DND-41 (cell line): ENCODE measurements at regions not wholly inside any gene's neighbourhood (a gene's known extent, or its start where the extent isn't known, plus 50 kb on each side); places are given as distances from the start of the nearest gene placed in this dataset.

Source experiments
- ATAC-seq: fragments of 200-7000 bp; cut with Tn5 transposase; 3 replicates; pipeline ENCODE4 v1.9.1; 2021; ENCODE audit warnings: low read depth; ENCODE audit not compliant: insufficient read depth
- DNase-seq: peaks from one replicate; pipeline ENCODE4 v3.0.0-alpha.2; 2020
- H2AFZ ChIP-seq: 2 replicates; pipeline ENCODE4 v1.6.0; 2012; ENCODE audit warnings: low read depth, low read length
- H3K27ac ChIP-seq: 2 replicates; pipeline ENCODE4 v1.5.1; 2012; ENCODE audit warnings: low read length, inconsistent platforms
- H3K27me3 ChIP-seq: fragments of 200-600 bp; sonication (generic); 2 replicates; pipeline ENCODE4 v1.6.0; 2012; ENCODE audit warnings: low read length, mild to moderate bottlenecking, inconsistent platforms; ENCODE audit not compliant: insufficient read depth, poor library complexity
- H3K36me3 ChIP-seq: 2 replicates; pipeline ENCODE4 v1.5.1; 2012; ENCODE audit warnings: low read length, inconsistent platforms; ENCODE audit not compliant: insufficient read depth
- H3K4me1 ChIP-seq: 2 replicates; pipeline ENCODE4 v1.5.1; 2012; ENCODE audit warnings: mild to moderate bottlenecking, low read length; ENCODE audit not compliant: insufficient read depth
- H3K4me2 ChIP-seq: 2 replicates; pipeline ENCODE4 v1.6.0; 2012; ENCODE audit warnings: mild to moderate bottlenecking, moderate library complexity, low read length, inconsistent platforms; ENCODE audit not compliant: insufficient read depth
- H3K4me3 ChIP-seq, 2 experiments: fragments of 200-600 bp in 1 of 2; shearing (Covaris generic) in 1 of 2; 2 replicates each; pipeline ENCODE4 v1.5.1; 2012 to 2016; ENCODE audit warnings: inconsistent platforms in 2 of 2, low read length in 2 of 2, mild to moderate bottlenecking in 2 of 2, low read depth in 1 of 2, moderate library complexity in 1 of 2
- H3K79me2 ChIP-seq: 2 replicates; pipeline ENCODE4 v1.6.0; 2012; ENCODE audit warnings: low read length, inconsistent platforms; ENCODE audit not compliant: insufficient read depth
- H3K9ac ChIP-seq: 2 replicates; pipeline ENCODE4 v1.6.0; 2012; ENCODE audit warnings: low read depth, mild to moderate bottlenecking, inconsistent platforms, low read length, moderate library complexity
- H3K9me3 ChIP-seq: 2 replicates; pipeline ENCODE4 v1.5.1; 2012; ENCODE audit warnings: low read length, moderate library complexity, mild to moderate bottlenecking, inconsistent platforms; ENCODE audit not compliant: insufficient read depth, severe bottlenecking
- H4K20me1 ChIP-seq: 2 replicates; pipeline ENCODE4 v1.6.0; 2012; ENCODE audit warnings: low read length; ENCODE audit not compliant: insufficient read depth
- EZH2 ChIP-seq: IDR thresholded peaks from 3 replicates; pipeline ENCODE4 v1.6.1; 2012; ENCODE audit warnings: borderline replicate concordance, low read depth, mild to moderate bottlenecking, moderate library complexity, low read length, inconsistent platforms; ENCODE audit not compliant: severe bottlenecking
- TF ChIP-seq, protein P1 (sequence below): IDR thresholded peaks from 2 replicates; pipeline ENCODE4 v1.5.1; 2012; ENCODE audit warnings: borderline replicate concordance, low read length, moderate library complexity, mild to moderate bottlenecking; ENCODE audit not compliant: poor library complexity, severe bottlenecking; ENCODE audit errors: extremely low read depth

DNA sequence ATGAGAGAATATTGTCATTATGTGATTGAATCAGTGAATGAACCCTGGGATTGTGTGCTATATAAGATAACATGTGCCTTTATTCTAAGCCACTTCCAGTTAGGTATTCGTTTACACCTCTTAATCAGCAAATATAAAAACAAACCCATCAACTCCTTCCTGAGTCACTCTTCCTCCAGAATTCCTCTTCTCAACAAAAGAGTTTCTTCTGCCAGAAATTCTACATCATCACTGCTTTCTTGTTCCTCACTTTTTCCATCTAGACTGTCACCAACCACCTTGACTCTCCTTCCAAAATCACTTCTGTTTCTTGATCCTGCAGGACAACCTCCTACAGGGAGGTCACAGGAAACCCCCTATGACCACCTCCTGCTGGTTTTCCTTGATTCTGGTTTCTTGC is 261.4 kb downstream of the CYP26B1 start:
- DNase-seq (no peak), ATAC-seq (no peak)
- Histone ChIP-seq H3K4me1 (no peaks in the 10 kb centered on the region), H4K20me1 (no peaks in the 10 kb centered on the region; the same call in 1 of the 2 replicates), H3K9me3 (no peaks in the 10 kb centered on the region), H2AFZ (no peak overlapping the region), H3K4me2 (no peak overlapping the region), H3K36me3 (no peaks in the 10 kb centered on the region), H3K79me2 (no peaks in the 10 kb centered on the region), H3K27me3 (no peaks in the 10 kb centered on the region), H3K27ac (no peak overlapping the region), H3K9ac (no peak overlapping the region), H3K4me3 (no peak overlapping the region)
- TF ChIP-seq EZH2: no peak
- TF ChIP-seq, protein P1, sequence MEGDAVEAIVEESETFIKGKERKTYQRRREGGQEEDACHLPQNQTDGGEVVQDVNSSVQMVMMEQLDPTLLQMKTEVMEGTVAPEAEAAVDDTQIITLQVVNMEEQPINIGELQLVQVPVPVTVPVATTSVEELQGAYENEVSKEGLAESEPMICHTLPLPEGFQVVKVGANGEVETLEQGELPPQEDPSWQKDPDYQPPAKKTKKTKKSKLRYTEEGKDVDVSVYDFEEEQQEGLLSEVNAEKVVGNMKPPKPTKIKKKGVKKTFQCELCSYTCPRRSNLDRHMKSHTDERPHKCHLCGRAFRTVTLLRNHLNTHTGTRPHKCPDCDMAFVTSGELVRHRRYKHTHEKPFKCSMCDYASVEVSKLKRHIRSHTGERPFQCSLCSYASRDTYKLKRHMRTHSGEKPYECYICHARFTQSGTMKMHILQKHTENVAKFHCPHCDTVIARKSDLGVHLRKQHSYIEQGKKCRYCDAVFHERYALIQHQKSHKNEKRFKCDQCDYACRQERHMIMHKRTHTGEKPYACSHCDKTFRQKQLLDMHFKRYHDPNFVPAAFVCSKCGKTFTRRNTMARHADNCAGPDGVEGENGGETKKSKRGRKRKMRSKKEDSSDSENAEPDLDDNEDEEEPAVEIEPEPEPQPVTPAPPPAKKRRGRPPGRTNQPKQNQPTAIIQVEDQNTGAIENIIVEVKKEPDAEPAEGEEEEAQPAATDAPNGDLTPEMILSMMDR: no peak

DNA sequence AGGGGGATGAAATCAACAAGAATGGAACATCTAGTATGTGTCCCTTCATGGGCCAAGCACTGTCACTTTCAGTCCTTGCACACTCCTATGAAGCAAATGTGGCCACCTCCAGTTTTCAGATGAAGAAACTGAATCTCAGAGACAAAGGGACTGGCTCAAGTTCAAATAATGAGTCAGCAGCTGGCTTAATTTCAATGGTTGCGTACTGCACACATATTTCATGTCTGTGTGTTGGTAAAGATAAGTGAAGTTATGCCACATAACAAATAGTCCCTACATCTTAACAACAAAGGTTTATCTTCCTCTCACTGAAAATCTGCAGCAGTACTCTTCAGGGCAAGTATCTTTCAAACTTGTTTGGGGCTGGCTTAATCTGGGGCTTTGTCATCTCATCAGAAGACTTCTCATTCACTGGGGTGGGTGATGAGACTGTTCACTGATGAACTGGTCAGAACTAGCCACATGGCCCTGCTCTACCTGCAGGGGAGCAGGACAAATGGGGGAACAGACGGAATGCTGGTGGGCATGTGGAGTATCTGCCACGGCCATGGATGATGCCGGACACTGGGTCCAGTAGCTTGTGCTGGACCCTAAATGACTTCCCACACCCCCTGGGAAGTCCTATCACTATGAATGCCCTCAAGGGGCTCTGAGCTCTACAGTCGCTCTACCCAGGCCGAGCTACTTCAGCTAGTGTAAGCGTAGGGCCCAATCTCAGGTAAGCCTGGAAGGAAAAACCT is 263.2 kb downstream of the CYP26B1 start:
- ATAC-seq: no peak
- TF ChIP-seq EZH2: no peak
- TF ChIP-seq, protein P1: no peak
- H3K27me3 ChIP-seq: no peaks in the 10 kb centered on the region
- no peak overlapping the region for H3K27ac ChIP-seq
- no peaks in the 10 kb centered on the region for H3K79me2 ChIP-seq
- no peaks in the 10 kb centered on the region; the same call in 1 of the 2 replicates for H4K20me1 ChIP-seq
- no peak for DNase-seq
- no peaks in the 10 kb centered on the region for H3K4me1 ChIP-seq
- no peaks in the 10 kb centered on the region for H3K9me3 ChIP-seq
- H2AFZ ChIP-seq: no peak overlapping the region
- no peaks in the 10 kb centered on the region for H3K36me3 ChIP-seq
- no peak overlapping the region for H3K4me3 ChIP-seq
- H3K4me2 ChIP-seq: no peak overlapping the region
- no peak overlapping the region for H3K9ac ChIP-seq

DNA sequence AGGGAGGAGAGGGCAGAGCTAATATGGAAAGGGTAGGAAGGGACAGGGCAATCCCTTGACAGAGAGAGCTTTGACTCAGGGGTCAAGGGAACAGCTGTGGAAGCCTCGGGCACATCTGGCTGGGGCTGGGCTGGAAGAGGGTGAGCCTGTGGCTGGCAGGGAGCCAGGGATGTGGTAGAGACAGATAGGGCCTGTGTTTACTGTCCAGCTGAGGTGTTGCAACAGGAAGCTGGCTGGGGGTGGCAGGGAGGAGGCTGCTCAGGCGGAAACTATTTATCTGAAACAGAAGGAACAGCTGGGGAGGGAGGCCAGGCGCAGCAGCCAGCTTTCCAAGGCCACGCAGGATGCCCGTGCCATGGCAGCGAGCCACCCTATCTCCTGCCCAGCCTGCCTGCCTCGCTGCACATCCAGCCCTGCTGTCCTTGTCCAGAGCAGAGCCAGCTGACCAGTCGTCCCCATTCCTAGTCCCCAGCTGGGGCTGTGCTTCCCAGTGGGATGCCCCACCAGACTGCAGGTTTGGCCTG is 264.7 kb downstream of the CYP26B1 start:
- no peak for ATAC-seq

More for the DNA sequence above, 264.7 kb downstream of the CYP26B1 start:
- no peaks in the 10 kb centered on the region for H3K79me2 ChIP-seq
- no peak overlapping the region for H3K4me3 ChIP-seq
- no peaks in the 10 kb centered on the region for H3K27me3 ChIP-seq
- H3K4me1 ChIP-seq: no peaks in the 10 kb centered on the region
- TF ChIP-seq, protein P1: no peak
- H4K20me1 ChIP-seq: no peaks in the 10 kb centered on the region; the same call in 1 of the 2 replicates
- no peak overlapping the region for H3K27ac ChIP-seq
- H3K36me3 ChIP-seq: no peaks in the 10 kb centered on the region
- H3K9ac ChIP-seq: no peak overlapping the region
- H3K9me3 ChIP-seq: no peaks in the 10 kb centered on the region
- no peak overlapping the region for H3K4me2 ChIP-seq
- H2AFZ ChIP-seq: no peak overlapping the region
- no peak for DNase-seq
